Ishikawa (cell line): ENCODE measurements at regions not wholly inside any gene's neighbourhood (a gene's known extent, or its start where the extent isn't known, plus 50 kb on each side); places are given as distances from the start of the nearest gene placed in this dataset.

Source experiments
- CEBPB ChIP-seq: IDR thresholded peaks from 2 replicates; pipeline ENCODE4 v1.6.1; 2012
- CREB1 ChIP-seq: IDR thresholded peaks from 2 replicates; pipeline ENCODE4 v1.6.1; 2012; ENCODE audit warnings: low read depth
- EGR1 ChIP-seq: IDR thresholded peaks from 2 replicates; pipeline ENCODE4 v1.6.1; 2012
- EP300 ChIP-seq: IDR thresholded peaks from 2 replicates; pipeline ENCODE4 v1.6.1; 2012; ENCODE audit warnings: borderline replicate concordance
- FOXM1 ChIP-seq: IDR thresholded peaks from 2 replicates; pipeline ENCODE4 v1.6.1; 2012; ENCODE audit warnings: low read depth, borderline replicate concordance
- MAX ChIP-seq: IDR thresholded peaks from 2 replicates; pipeline ENCODE4 v1.6.1; 2012
- NFIC ChIP-seq: IDR thresholded peaks from 2 replicates; pipeline ENCODE4 v1.6.1; 2012
- RAD21 ChIP-seq: IDR thresholded peaks from 2 replicates; pipeline ENCODE4 v1.6.1; 2012; ENCODE audit warnings: low read depth
- REST ChIP-seq: IDR thresholded peaks from 2 replicates; pipeline ENCODE4 v1.6.1; 2012; ENCODE audit warnings: low read depth, mild to moderate bottlenecking
- TAF1 ChIP-seq: IDR thresholded peaks from 2 replicates; pipeline ENCODE4 v1.6.1; 2012; ENCODE audit warnings: low read depth, mild to moderate bottlenecking
- TCF12 ChIP-seq: IDR thresholded peaks from 2 replicates; pipeline ENCODE4 v1.6.1; 2012; ENCODE audit warnings: low read depth
- TEAD4 ChIP-seq: IDR thresholded peaks from 2 replicates; pipeline ENCODE4 v1.6.1; 2012
- USF1 ChIP-seq: IDR thresholded peaks from 2 replicates; pipeline ENCODE4 v1.6.1; 2012
- YY1 ChIP-seq: IDR thresholded peaks from 2 replicates; pipeline ENCODE4 v1.6.1; 2012; ENCODE audit warnings: low read depth
- ZBTB7A ChIP-seq: IDR thresholded peaks from 2 replicates; pipeline ENCODE4 v1.6.1; 2012; ENCODE audit warnings: low read depth

- TF ChIP-seq TEAD4 (no peak), NFIC (no peak), USF1 (no peak), TAF1 (no peak), CREB1 (no peak), ZBTB7A (no peak), REST (no peak), EGR1 (no peak), TCF12 (no peak), CEBPB (no peak), YY1 (no peak), FOXM1 (no peak), EP300 (no peak), MAX (no peak), RAD21 (no peak)
Observed at GRCh38 chr4:52408032-52408431, 251.1 kb downstream of the USP46 start.

- no peak for TF ChIP-seq TAF1
Observed at GRCh38 chr4:52408471-52408870, 250.6 kb downstream of the USP46 start.

- TF ChIP-seq TCF12 (no peak), FOXM1 (no peak), YY1 (no peak), NFIC (no peak), EGR1 (no peak), RAD21 (no peak), MAX (no peak), EP300 (no peak)
Observed at GRCh38 chr4:52410971-52411370, 248.1 kb downstream of the USP46 start.

GRCh38 chr4:52420330-52420729 is 238.8 kb downstream of the USP46 start:
- TF ChIP-seq USF1 (no peak), REST (no peak), TAF1 (no peak), CEBPB (no peak), NFIC (no peak), TCF12 (no peak), CREB1 (no peak), EP300 (no peak), MAX (no peak), ZBTB7A (no peak), RAD21 (no peak), TEAD4 (no peak), EGR1 (no peak), FOXM1 (no peak), YY1 (no peak)

- TF ChIP-seq REST = no peak
- no peak for TF ChIP-seq CREB1
- TF ChIP-seq RAD21 = no peak
- TF ChIP-seq CEBPB = no peak
Observed at GRCh38 chr4:52421811-52422213, 237.3 kb downstream of the USP46 start.
